Pancreas (tissue), 10 donors: ENCODE measurements at regions not wholly inside any gene's neighbourhood (a gene's known extent, or its start where the extent isn't known, plus 50 kb on each side); places are given as distances from the start of the nearest gene placed in this dataset.
"Not testable (repeated sequence)": the region's sequence is repeated elsewhere in the genome, so short reads cannot be mapped to it uniquely, and the experiment has no call there.

Source experiments
- ATAC-seq, 4 donors: fragments of 200-7000 bp; cut with Tn5 transposase; one replicate each; pipeline versions ENCODE4 v1.8.0 to v1.9.1; 2020; ENCODE audit warnings: mild to moderate bottlenecking in 4 of 4, moderate library complexity in 4 of 4
- DNase-seq, 6 donors: peaks; one replicate each; pipeline ENCODE4 v3.0.0-alpha.2; 2020
- FAIRE-seq: peaks from 2 replicates; lab custom pipeline; 2012; peaks lifted over from hg19 to GRCh38; lab: Jason Lieb, UNC
- H3K27ac ChIP-seq, 4 donors: fragments of 200-600 bp; sonication (generic); 1 replicate in 3 of 4; 2 replicates in 1 of 4; pipeline versions ENCODE4 v1.5.0 to v1.8.0; 2020
- H3K27me3 ChIP-seq, 4 donors: fragments of 200-600 bp; one replicate each; pipeline ENCODE4 v1.8.0; 2021
- H3K36me3 ChIP-seq, 3 donors: fragments of 200-600 bp; sonication (generic) in 1 of 3; one replicate each; pipeline versions ENCODE4 v1.5.0 to v1.8.0; 2020 to 2021
- H3K4me1 ChIP-seq, 3 donors: fragments of 200-600 bp; one replicate each; pipeline ENCODE4 v1.8.0; 2021
- H3K4me3 ChIP-seq, 4 donors: fragments of 200-600 bp; sonication (generic) in 2 of 4; one replicate each; pipeline versions ENCODE4 v1.5.0 to v1.8.0; 2020 to 2021
- H3K9me3 ChIP-seq, 4 donors: fragments of 200-600 bp; one replicate each; pipeline ENCODE4 v1.8.0; 2021
- CTCF ChIP-seq, 4 donors: fragments of 200-600 bp; sonication (generic) in 3 of 4; IDR thresholded peaks; one replicate each; pipeline versions ENCODE4 v1.5.0 to v1.8.0; 2021; ENCODE audit warnings: antibody characterized with exemption in 4 of 4
- WGBS, 2 donors: extraction: QIAGEN DNeasy Blood & Tissue Kit; methylation state at CpG; one replicate each; pipeline ENCODE4 v1.1.7; 2013; 5-methylcytosine and 5-hydroxymethylcytosine counted together
- intact Hi-C, 3 donors: fragments of 100-400 bp; cut with DNase I; formaldehyde crosslinking; loops; one replicate each; pipeline versions ENCODE4 v1.11.1 to v1.14.2; 2022
- donor health status: healthy with polysubstance abuse.
- donor health status: DM: no; HTN: no; CAD: no; lungs with moderate emphysema.
- donor health status: DM: no; HTN: no; CAD: no.
- donor health status: control.
- donor health status: control.
- donor health status: Bipolar disorder and iron deficiency.
- donor health status: DM: yes; HTN: yes; CAD: no.
- donor health status: DM: no; HTN: no; CAD: no.
- donor health status: DM: no; HTN: no; CAD: no.
- donor health status: DM: yes; HTN: yes; CAD: no.

- Histone ChIP-seq H3K27ac (no peak overlapping the region), H3K4me1 (no peaks in the 10 kb centered on the region), H3K36me3 (no peaks in the 10 kb centered on the region), H3K27me3 (no peaks in the 10 kb centered on the region), H3K4me3 (no peak overlapping the region), H3K9me3 (no peaks in the 10 kb centered on the region)
- intact Hi-C loops = no loop called here
- WGBS, 2 donors = 77 to 91% methylated on average over 2 of the region's 2 CpGs
- no peak for ATAC-seq
- no peak for FAIRE-seq
- TF ChIP-seq CTCF (IDR thresholded peaks at IDR 0.05) = no peak
- no peak for DNase-seq
These were observed 157.1 kb downstream of the CPXCR1 start for GRCh38 chrX:88903989-88904718.

- intact Hi-C loops = no loop called here
- WGBS, 2 donors = 64 to 68% methylated on average over 4 of the region's 4 CpGs
- Histone ChIP-seq H3K9me3 (no peaks in the 10 kb centered on the region), H3K27ac (no peak overlapping the region), H3K4me1 (no peaks in the 10 kb centered on the region), H3K4me3 (no peak overlapping the region), H3K27me3 (no peaks in the 10 kb centered on the region), H3K36me3 (no peaks in the 10 kb centered on the region)
- DNase-seq (no peak), FAIRE-seq (no peak), ATAC-seq (no peak)
- no peak for TF ChIP-seq CTCF (IDR thresholded peaks at IDR 0.05)
These were observed 161.0 kb downstream of the CPXCR1 start for GRCh38 chrX:88908056-88908455.

- no peak overlapping the region for H3K4me3 ChIP-seq
- peaks cover 0 to 5% (median 0%) of the 10 kb centered on the region in 4 donors for H3K27me3 ChIP-seq
- no peaks in the 10 kb centered on the region for H3K9me3 ChIP-seq
- intact Hi-C loops = no loop called here
- no peaks in the 10 kb centered on the region for H3K36me3 ChIP-seq
- no peak for TF ChIP-seq CTCF (IDR thresholded peaks at IDR 0.05)
- no peak overlapping the region for H3K27ac ChIP-seq
- H3K4me1 ChIP-seq = no peaks in the 10 kb centered on the region
- no peak for FAIRE-seq
- no peak for ATAC-seq
- DNase-seq = no peak
These were observed 190.6 kb downstream of the CPXCR1 start for GRCh38 chrX:88937616-88938015.

- no peak overlapping the region for H3K4me3 ChIP-seq
- H3K36me3 ChIP-seq = no peaks in the 10 kb centered on the region
- no peak for TF ChIP-seq CTCF (IDR thresholded peaks at IDR 0.05)
- ATAC-seq = no peak
- peaks cover 0 to 5% (median 3%) of the 10 kb centered on the region in 4 donors for H3K27me3 ChIP-seq
- H3K4me1 ChIP-seq = no peaks in the 10 kb centered on the region
- 57 to 65% methylated on average over 5 of the region's 5 CpGs for WGBS, 2 donors
- FAIRE-seq = no peak
- H3K27ac ChIP-seq = no peak overlapping the region
- intact Hi-C loops = no loop called here
- no peaks in the 10 kb centered on the region for H3K9me3 ChIP-seq
- DNase-seq = no peak
These were observed 193.9 kb downstream of the CPXCR1 start for GRCh38 chrX:88940904-88941303.

- DNase-seq (no peak), ATAC-seq (no peak), FAIRE-seq (no peak)
- TF ChIP-seq CTCF (IDR thresholded peaks at IDR 0.05) = no peak
- no peaks in the 10 kb centered on the region for H3K36me3 ChIP-seq
- intact Hi-C loops = no loop called here
- no peak overlapping the region for H3K4me3 ChIP-seq
- H3K27ac ChIP-seq = no peak overlapping the region
- peaks cover 0 to 5% (median under 1%) of the 10 kb centered on the region in 4 donors for H3K27me3 ChIP-seq
- no peaks in the 10 kb centered on the region for H3K9me3 ChIP-seq
- no peaks in the 10 kb centered on the region for H3K4me1 ChIP-seq
These were observed 197.6 kb downstream of the CPXCR1 start for GRCh38 chrX:88944661-88945060.

- 64 to 65% methylated on average over 4 of the region's 4 CpGs for WGBS, 2 donors
- H3K27ac ChIP-seq, H3K36me3 ChIP-seq, H3K9me3 ChIP-seq, H3K4me3 ChIP-seq, DNase-seq, intact Hi-C loops, ATAC-seq, FAIRE-seq, H3K4me1 ChIP-seq: not testable (repeated sequence)
- peaks cover 0 to 11% (median 0%) of the 10 kb centered on the region in 4 donors for H3K27me3 ChIP-seq
These were observed 209.0 kb downstream of the CPXCR1 start for GRCh38 chrX:88956059-88956458.
